PC-9 (cell line): ENCODE measurements at regions not wholly inside any gene's neighbourhood (a gene's known extent, or its start where the extent isn't known, plus 50 kb on each side); places are given as distances from the start of the nearest gene placed in this dataset.

Source experiments
- EZH2 ChIP-seq: fragments of 200-600 bp; sonication (generic); IDR thresholded peaks from 2 replicates; pipeline ENCODE4 v1.8.0; 2017; ENCODE audit warnings: antibody characterized with exemption, low read depth
- TF ChIP-seq, protein P1 (sequence below): fragments of 200-600 bp; sonication (generic); conservative IDR thresholded peaks from 2 replicates; pipeline ENCODE4 v1.6.1; 2017; ENCODE audit warnings: mixed run types, antibody characterized with exemption, mild to moderate bottlenecking, moderate library complexity

DNA sequence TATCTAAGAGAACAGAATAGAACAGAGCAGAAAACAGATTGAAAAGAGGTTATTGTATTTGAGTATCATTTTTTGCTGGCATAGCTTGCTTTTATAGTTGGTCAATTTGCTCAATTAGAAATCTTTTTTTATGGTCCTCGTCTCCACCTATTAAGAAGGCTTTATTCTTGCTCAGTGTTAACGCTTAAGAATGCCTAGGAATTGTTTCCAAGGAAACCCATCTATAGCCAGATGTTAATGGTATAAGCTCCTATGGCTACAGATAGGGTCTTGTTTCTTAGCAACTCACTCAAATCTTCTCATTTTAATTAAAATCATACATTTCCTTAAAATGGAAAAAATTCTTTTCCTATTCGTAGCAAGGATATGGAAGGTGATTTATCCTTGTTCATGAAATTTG, 392.3 kb downstream of the TMEM135 start:
- TF ChIP-seq, protein P1, sequence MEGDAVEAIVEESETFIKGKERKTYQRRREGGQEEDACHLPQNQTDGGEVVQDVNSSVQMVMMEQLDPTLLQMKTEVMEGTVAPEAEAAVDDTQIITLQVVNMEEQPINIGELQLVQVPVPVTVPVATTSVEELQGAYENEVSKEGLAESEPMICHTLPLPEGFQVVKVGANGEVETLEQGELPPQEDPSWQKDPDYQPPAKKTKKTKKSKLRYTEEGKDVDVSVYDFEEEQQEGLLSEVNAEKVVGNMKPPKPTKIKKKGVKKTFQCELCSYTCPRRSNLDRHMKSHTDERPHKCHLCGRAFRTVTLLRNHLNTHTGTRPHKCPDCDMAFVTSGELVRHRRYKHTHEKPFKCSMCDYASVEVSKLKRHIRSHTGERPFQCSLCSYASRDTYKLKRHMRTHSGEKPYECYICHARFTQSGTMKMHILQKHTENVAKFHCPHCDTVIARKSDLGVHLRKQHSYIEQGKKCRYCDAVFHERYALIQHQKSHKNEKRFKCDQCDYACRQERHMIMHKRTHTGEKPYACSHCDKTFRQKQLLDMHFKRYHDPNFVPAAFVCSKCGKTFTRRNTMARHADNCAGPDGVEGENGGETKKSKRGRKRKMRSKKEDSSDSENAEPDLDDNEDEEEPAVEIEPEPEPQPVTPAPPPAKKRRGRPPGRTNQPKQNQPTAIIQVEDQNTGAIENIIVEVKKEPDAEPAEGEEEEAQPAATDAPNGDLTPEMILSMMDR, result no peak
- TF ChIP-seq EZH2, result no peak
